Naive B cell (primary cell): ENCODE measurements at regions not wholly inside any gene's neighbourhood (a gene's known extent, or its start where the extent isn't known, plus 50 kb on each side); places are given as distances from the start of the nearest gene placed in this dataset.
"Not testable (repeated sequence)": the region's sequence is repeated elsewhere in the genome, so short reads cannot be mapped to it uniquely, and the experiment has no call there.

Source experiments
- ATAC-seq, 2 donors: fragments of 150-1000 bp; cut with Tn5 transposase; 2 replicates each; pipeline ENCODE4 v1.10.0; 2021; ENCODE audit warnings: low read depth in 2 of 2, mild to moderate bottlenecking in 2 of 2, moderate library complexity in 2 of 2
- DNase-seq: peaks from one replicate; pipeline ENCODE4 v3.0.0; 2022
- H3K27ac Mint-ChIP-seq, 6 donors: one replicate each; pipeline ENCODE4 v1.8.0; 2020 to 2022; ENCODE audit warnings: mild to moderate bottlenecking in 6 of 6, mixed read lengths in 6 of 6, moderate library complexity in 5 of 6, inconsistent platforms in 2 of 6
- H3K27me3 Mint-ChIP-seq, 3 donors: one replicate each; pipeline ENCODE4 v1.8.0; 2021 to 2022; ENCODE audit warnings: mixed read lengths in 3 of 3, mild to moderate bottlenecking in 1 of 3
- H3K36me3 Mint-ChIP-seq, 2 donors: one replicate each; pipeline ENCODE4 v1.8.0; 2020 to 2022; ENCODE audit warnings: mixed read lengths in 2 of 2, inconsistent platforms in 1 of 2, mild to moderate bottlenecking in 1 of 2
- H3K4me1 Mint-ChIP-seq, 3 donors: one replicate each; pipeline ENCODE4 v1.8.0; 2020 to 2022; ENCODE audit warnings: mixed read lengths in 3 of 3, inconsistent platforms in 1 of 3, mild to moderate bottlenecking in 1 of 3, moderate library complexity in 1 of 3
- H3K4me3 Mint-ChIP-seq, 8 donors: one replicate each; pipeline ENCODE4 v1.8.0; 2020 to 2022; ENCODE audit warnings: mild to moderate bottlenecking in 8 of 8, mixed read lengths in 8 of 8, moderate library complexity in 8 of 8, inconsistent platforms in 2 of 8
- H3K9me3 Mint-ChIP-seq, 7 donors: one replicate each; pipeline ENCODE4 v1.8.0; 2020 to 2022; ENCODE audit warnings: mixed read lengths in 7 of 7, mild to moderate bottlenecking in 5 of 7, inconsistent platforms in 2 of 7, moderate library complexity in 1 of 7

GRCh38 chr9:73962792-73963191, 534.3 kb upstream of the RORB start:
- Mint-ChIP-seq H3K4me3 (no peak overlapping the region), H3K27me3 (no peaks in the 10 kb centered on the region), H3K4me1 (no peaks in the 10 kb centered on the region), H3K9me3 (peaks cover 0 to 8% (median 3%) of the 10 kb centered on the region in 7 donors), H3K27ac (no peak overlapping the region), H3K36me3 (no peaks in the 10 kb centered on the region)
- no peak for DNase-seq
- no peak for ATAC-seq

GRCh38 chr9:73969936-73970335, 527.2 kb upstream of the RORB start:
- Mint-ChIP-seq H3K36me3 (no peaks in the 10 kb centered on the region), H3K27me3 (no peaks in the 10 kb centered on the region), H3K4me1 (no peaks in the 10 kb centered on the region), H3K4me3 (no peak overlapping the region), H3K27ac (no peak overlapping the region), H3K9me3 (peaks cover 0 to 18% (median 4%) of the 10 kb centered on the region in 7 donors)
- DNase-seq (no peak), ATAC-seq (no peak)

DNA sequence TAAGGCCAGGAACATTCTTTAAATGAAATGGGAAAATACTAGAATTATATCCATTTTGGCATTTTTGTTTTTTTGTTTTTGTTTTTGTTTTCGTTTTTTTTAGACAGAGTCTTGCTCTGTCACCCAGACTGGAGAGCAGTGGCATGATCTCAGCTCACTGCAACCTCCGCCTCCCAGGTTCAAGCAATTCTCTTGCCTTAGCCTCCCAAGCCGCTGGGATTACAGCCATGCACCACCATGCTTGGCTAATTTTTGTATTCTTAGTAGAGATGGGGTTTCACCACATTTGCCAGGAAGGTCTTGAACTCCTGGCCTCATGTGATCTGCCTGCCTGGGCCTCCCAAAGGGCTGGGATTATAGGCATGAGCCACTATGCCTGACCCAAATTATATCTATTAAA, 520.7 kb upstream of the RORB start:
- not testable (repeated sequence) for H3K4me3 Mint-ChIP-seq, H3K9me3 Mint-ChIP-seq, H3K36me3 Mint-ChIP-seq, DNase-seq, ATAC-seq, H3K4me1 Mint-ChIP-seq, H3K27ac Mint-ChIP-seq, H3K27me3 Mint-ChIP-seq

DNA sequence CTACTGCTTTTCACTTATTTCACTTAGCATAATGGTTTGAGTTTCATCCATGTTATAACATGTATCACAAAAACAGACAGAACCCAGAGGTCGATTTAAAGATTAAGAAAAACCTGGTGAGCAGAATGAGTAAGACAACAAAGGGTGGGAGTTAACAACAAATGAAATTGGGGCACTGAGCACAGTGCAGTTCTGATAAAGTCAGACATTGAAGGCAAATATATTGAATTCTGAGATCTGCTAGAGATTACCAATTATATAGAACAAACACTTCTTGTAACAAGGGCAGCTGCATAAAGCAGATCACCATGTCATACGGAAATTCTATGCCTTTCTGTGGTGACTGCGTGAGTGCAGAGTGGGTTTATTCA, 517.3 kb upstream of the RORB start:
- Mint-ChIP-seq H3K27ac (no peak overlapping the region), H3K4me3 (no peak overlapping the region), H3K36me3 (no peaks in the 10 kb centered on the region), H3K4me1 (no peaks in the 10 kb centered on the region), H3K27me3 (no peaks in the 10 kb centered on the region), H3K9me3 (no peaks in the 10 kb centered on the region)
- ATAC-seq (no peak), DNase-seq (no peak)

- DNase-seq, result no peak
- Mint-ChIP-seq H3K27me3 (no peaks in the 10 kb centered on the region), H3K4me1 (no peaks in the 10 kb centered on the region), H3K36me3 (no peaks in the 10 kb centered on the region), H3K27ac (no peak overlapping the region), H3K4me3 (no peak overlapping the region), H3K9me3 (peaks cover 0 to 7% (median 2%) of the 10 kb centered on the region in 7 donors)
- no peak for ATAC-seq
These were observed 516.4 kb upstream of the RORB start for GRCh38 chr9:73980754-73981153.

DNA sequence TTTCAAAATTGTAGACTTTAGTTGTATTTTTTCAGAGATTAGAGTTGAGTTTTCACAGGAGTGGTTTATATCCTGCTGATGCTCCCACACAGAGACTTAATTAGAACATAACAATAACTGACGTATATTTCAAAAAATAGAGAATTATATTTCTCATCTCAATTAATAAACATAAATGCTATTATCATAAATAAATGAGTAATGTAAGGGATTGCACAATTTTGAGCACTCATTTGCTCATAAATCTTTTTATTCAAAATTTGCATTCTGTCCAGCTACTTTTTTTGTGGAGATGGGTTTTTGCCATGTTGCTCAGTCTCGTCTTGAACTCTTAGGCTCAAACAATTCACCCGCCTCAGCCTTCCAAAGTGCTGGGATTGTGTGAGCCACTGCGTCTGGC, 515.7 kb upstream of the RORB start:
- Mint-ChIP-seq H3K9me3 (peaks cover 0 to 9% (median 3%) of the 10 kb centered on the region in 7 donors), H3K27me3 (no peaks in the 10 kb centered on the region), H3K4me3 (no peak overlapping the region), H3K27ac (no peak overlapping the region), H3K36me3 (no peaks in the 10 kb centered on the region), H3K4me1 (no peaks in the 10 kb centered on the region)
- no peak for DNase-seq
- ATAC-seq, result no peak

DNA sequence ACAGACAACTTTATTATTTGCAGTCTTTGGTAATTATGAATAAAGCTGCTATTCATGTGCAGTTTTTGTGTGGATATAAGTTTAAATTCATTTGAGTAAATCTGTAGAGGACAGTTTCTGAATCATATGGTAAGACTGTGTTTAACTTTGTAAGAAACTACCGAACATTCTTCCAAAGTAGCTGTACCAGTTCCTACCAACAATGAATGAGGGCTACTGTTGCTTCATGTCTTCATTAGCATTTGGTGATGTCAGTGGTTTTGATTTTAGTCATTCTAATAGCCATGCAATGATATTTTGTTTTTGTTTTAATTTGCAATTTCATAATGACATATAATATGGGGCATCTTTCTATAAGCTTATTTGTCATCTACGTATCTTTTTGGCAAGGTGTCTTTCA, 501.3 kb upstream of the RORB start:
- DNase-seq (no peak), ATAC-seq (no peak)
- peaks cover 0 to 5% (median 0%) of the 10 kb centered on the region in 7 donors for H3K9me3 Mint-ChIP-seq
- H3K27ac Mint-ChIP-seq, result no peak overlapping the region
- no peaks in the 10 kb centered on the region for H3K36me3 Mint-ChIP-seq
- H3K27me3 Mint-ChIP-seq, result no peaks in the 10 kb centered on the region
- no peak overlapping the region for H3K4me3 Mint-ChIP-seq
- no peaks in the 10 kb centered on the region for H3K4me1 Mint-ChIP-seq

- Mint-ChIP-seq H3K27me3 (no peaks in the 10 kb centered on the region), H3K27ac (no peak overlapping the region), H3K9me3 (peaks cover 0 to 4% (median 0%) of the 10 kb centered on the region in 7 donors), H3K4me1 (no peaks in the 10 kb centered on the region), H3K36me3 (no peaks in the 10 kb centered on the region), H3K4me3 (no peak overlapping the region)
- ATAC-seq (no peak), DNase-seq (no peak)
These were observed 500.3 kb upstream of the RORB start for GRCh38 chr9:73996844-73997243.

DNA sequence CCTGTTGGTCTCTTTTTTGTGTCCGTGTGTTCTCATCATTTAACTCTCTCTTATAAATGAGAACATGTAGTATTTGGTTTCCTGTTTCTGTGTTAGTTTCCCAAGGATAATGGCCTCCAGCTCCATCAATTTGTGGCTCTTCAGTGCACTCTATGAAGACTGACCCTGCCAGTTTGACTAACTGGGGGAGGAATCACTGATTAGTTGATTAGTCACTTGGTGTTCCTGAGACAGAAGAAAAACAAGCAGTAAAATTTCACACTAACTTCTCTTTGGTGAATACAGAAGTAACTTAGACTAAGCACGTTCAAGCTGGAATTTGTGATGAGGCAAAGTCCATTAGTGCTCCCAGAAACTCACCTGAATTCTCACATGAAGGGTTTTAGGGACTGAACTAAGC, 495.8 kb upstream of the RORB start:
- DNase-seq, result no peak
- Mint-ChIP-seq H3K4me1 (no peaks in the 10 kb centered on the region), H3K4me3 (no peak overlapping the region), H3K27me3 (no peaks in the 10 kb centered on the region), H3K36me3 (no peaks in the 10 kb centered on the region), H3K27ac (peak overlapping the region in 1 of 6 donors; percentile 10), H3K9me3 (peaks cover 0 to 2% (median 0%) of the 10 kb centered on the region in 7 donors)
- ATAC-seq, result no peak

DNA sequence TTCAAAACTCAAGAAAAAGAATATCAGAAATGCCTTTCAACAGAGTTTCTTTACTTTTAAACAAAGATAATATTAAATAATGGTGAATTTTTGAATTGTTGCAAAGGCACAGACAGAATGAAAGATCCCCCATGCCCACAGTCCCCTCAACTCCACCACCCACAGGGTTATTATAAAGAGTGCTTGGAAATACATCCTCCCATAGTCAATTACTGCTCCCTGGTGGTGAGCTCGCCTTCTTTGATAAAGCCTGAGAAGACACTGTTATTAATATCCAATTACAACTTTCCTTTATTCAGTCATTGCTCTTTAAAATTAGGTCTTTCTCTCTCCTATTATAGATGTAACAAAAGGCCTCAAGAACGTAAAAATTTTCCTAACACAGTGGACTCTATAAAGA, 490.2 kb upstream of the RORB start:
- H3K27me3 Mint-ChIP-seq, result no peaks in the 10 kb centered on the region
- ATAC-seq, result no peak

DNA sequence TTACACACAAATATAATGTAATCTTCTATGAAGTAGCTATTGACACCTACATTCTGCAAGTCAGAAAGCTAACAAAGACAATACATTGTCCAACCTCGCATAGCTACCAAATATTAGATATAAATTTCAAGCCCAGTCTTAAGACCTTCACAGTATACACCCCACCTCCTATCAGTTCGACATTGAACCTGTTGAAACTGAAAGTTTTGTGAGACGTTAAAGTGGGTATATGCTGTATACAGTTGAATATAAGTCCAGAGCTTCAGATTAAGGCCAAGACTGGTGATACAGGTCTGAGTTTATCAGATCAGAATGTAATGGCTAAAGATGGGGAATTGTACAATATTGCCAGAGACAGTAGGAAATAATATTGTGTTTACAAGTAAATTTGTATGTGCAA, 489.3 kb upstream of the RORB start:
- Mint-ChIP-seq H3K36me3 (no peaks in the 10 kb centered on the region), H3K4me3 (no peak overlapping the region), H3K27ac (no peak overlapping the region), H3K4me1 (no peaks in the 10 kb centered on the region), H3K9me3 (no peaks in the 10 kb centered on the region), H3K27me3 (no peaks in the 10 kb centered on the region)
- no peak for DNase-seq
- no peak for ATAC-seq

More for the DNA sequence above, 490.2 kb upstream of the RORB start:
- Mint-ChIP-seq H3K4me3 (no peak overlapping the region), H3K4me1 (no peaks in the 10 kb centered on the region), H3K9me3 (peaks cover 0 to 1% (median 0%) of the 10 kb centered on the region in 7 donors), H3K27ac (no peak overlapping the region), H3K36me3 (no peaks in the 10 kb centered on the region)
- DNase-seq, result no peak

GRCh38 chr9:74016004-74016403, 481.1 kb upstream of the RORB start:
- H3K27me3 Mint-ChIP-seq, result no peaks in the 10 kb centered on the region
- H3K27ac Mint-ChIP-seq, result no peak overlapping the region
- H3K4me1 Mint-ChIP-seq, result no peaks in the 10 kb centered on the region
- no peak for DNase-seq
- H3K9me3 Mint-ChIP-seq, result peaks cover 0 to 4% (median 3%) of the 10 kb centered on the region in 7 donors
- no peak for ATAC-seq
- no peak overlapping the region for H3K4me3 Mint-ChIP-seq
- no peaks in the 10 kb centered on the region for H3K36me3 Mint-ChIP-seq

DNA sequence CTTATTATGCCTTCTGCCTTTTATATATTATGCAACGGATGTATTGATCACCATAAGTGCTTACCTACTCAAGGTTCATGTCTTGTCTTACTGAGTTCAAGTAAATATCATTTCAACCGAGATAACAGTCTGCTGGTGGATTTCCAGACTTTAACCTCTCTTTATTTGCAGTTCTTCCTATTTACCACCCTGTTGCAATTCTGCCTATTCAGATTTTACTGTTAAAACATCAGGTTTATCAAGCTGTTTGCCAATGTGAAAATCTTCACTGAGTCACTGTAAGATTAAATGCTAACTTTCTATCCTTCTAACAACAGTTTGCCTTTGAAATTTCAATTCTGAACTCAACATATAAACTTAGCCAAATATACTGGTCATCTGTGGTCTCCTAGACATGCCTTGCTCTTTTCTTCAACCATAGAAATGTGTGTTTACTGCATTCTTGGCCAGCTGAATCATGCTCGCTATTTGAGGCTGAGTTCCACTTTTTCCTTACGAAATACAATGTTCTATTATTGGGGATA, 471.7 kb upstream of the RORB start:
- H3K36me3 Mint-ChIP-seq, result no peaks in the 10 kb centered on the region
- DNase-seq (no peak), ATAC-seq (no peak)
- H3K4me1 Mint-ChIP-seq, result no peaks in the 10 kb centered on the region
- H3K27me3 Mint-ChIP-seq, result no peaks in the 10 kb centered on the region
- no peak overlapping the region for H3K27ac Mint-ChIP-seq
- H3K9me3 Mint-ChIP-seq, result peaks cover 0 to 6% (median 3%) of the 10 kb centered on the region in 7 donors
- no peak overlapping the region for H3K4me3 Mint-ChIP-seq

DNA sequence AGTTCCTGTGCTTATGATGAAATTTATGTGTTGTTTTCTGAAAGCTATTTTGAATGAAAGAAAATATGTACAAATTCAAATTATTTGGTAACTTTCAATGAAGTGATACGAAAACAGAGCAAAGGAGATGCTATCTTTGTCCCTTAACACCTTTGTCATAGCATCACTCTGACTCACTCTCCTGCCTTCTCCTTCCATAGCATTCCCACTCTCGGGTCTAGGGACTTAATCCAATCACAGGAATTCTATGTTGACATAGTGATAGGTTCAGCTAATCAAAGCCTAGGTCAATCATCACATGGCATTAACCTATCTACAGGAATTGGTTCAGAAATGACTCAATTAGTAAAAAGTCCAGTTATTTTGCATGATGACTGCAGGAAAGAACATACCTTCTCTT, 464.7 kb upstream of the RORB start:
- Mint-ChIP-seq H3K27ac (no peak overlapping the region), H3K4me1 (no peaks in the 10 kb centered on the region), H3K27me3 (no peaks in the 10 kb centered on the region), H3K4me3 (no peak overlapping the region), H3K36me3 (no peaks in the 10 kb centered on the region), H3K9me3 (no peaks in the 10 kb centered on the region)
- DNase-seq, result no peak
- no peak for ATAC-seq

DNA sequence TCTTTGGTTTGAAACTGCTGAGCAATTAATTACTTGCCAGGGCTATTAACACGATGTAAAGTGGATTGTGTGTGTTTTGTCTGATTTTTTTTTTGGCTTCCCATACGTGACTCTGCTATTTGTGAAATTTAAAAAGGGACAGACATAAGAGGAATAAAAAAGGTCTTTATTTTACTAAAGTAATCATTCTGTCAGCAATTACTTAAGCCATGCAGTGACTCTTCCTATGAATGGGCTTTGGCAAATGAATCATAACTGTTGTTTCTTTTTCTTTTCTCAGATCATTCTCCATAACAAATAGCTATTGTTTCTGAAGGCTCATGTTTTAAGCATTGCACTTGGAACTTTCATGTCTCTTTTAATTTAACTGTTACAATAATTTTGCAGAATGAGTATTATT, 461.3 kb upstream of the RORB start:
- DNase-seq (no peak), ATAC-seq (no peak)
- Mint-ChIP-seq H3K27me3 (no peaks in the 10 kb centered on the region), H3K36me3 (no peaks in the 10 kb centered on the region), H3K9me3 (no peaks in the 10 kb centered on the region), H3K4me1 (no peaks in the 10 kb centered on the region), H3K27ac (no peak overlapping the region), H3K4me3 (no peak overlapping the region)
